Activated CD8-positive, alpha-beta T cell treated with anti-CD3 and anti-CD28 coated beads, Interleukin-2, amount 10 ng/mL, durations not matched to agents 7 days and 5 days (primary cell): ENCODE measurements at regions not wholly inside any gene's neighbourhood (a gene's known extent, or its start where the extent isn't known, plus 50 kb on each side); places are given as distances from the start of the nearest gene placed in this dataset.
A peak's percentile ranks its signal among the peaks of the same experiment; 100 is the strongest.

Source experiments
- ATAC-seq: fragments of 150-1000 bp; cut with Tn5 transposase; one replicate; pipeline ENCODE4 v1.10.0; 2021; ENCODE audit warnings: moderate library complexity
- CTCF ChIA-PET: fragments of 350-600 bp; sonication (Branson Sonifier 250); formaldehyde crosslinking; loops from one replicate; lab custom pipeline; 2021; ENCODE audit warnings: antibody characterized with exemption; lab: Charles Lee
- POLR2A ChIA-PET: fragments of 350-600 bp; sonication (Branson Sonifier 250); formaldehyde crosslinking; loops from one replicate; lab custom pipeline; 2021; ENCODE audit warnings: antibody characterized with exemption; lab: Charles Lee
- DNase-seq: peaks from one replicate; pipeline ENCODE4 v3.0.0-alpha.2; 2020
- H3K27ac Mint-ChIP-seq: one replicate; pipeline ENCODE4 v1.8.0; 2021; ENCODE audit warnings: mild to moderate bottlenecking, mixed read lengths
- H3K27me3 Mint-ChIP-seq: one replicate; pipeline ENCODE4 v1.8.0; 2021; ENCODE audit warnings: low read depth, mixed read lengths
- H3K36me3 Mint-ChIP-seq: one replicate; pipeline ENCODE4 v1.8.0; 2021; ENCODE audit warnings: low read depth, mixed read lengths
- H3K4me1 Mint-ChIP-seq: one replicate; pipeline ENCODE4 v1.8.0; 2021; ENCODE audit warnings: low read depth, mixed read lengths
- H3K4me3 Mint-ChIP-seq: one replicate; pipeline ENCODE4 v1.8.0; 2021; ENCODE audit warnings: mild to moderate bottlenecking, mixed read lengths
- H3K9me3 Mint-ChIP-seq: one replicate; pipeline ENCODE4 v1.8.0; 2022; ENCODE audit warnings: mixed read lengths; ENCODE audit not compliant: insufficient read depth

- ATAC-seq (no peak), DNase-seq (no peak)
- POLR2A ChIA-PET: no interaction called here
- Mint-ChIP-seq H3K27me3 (no peaks in the 10 kb centered on the region), H3K9me3 (no peaks in the 10 kb centered on the region), H3K4me1 (peaks cover 13% of the 10 kb centered on the region), H3K4me3 (no peak overlapping the region), H3K36me3 (no peaks in the 10 kb centered on the region), H3K27ac (no peak overlapping the region)
- CTCF ChIA-PET: no interaction called here
Observed at GRCh38 chr10:47243356-47243755, 56.6 kb upstream of the GDF10 start.

- Mint-ChIP-seq H3K27me3 (no peaks in the 10 kb centered on the region), H3K27ac (no peak overlapping the region), H3K4me1 (peaks cover 17% of the 10 kb centered on the region), H3K9me3 (no peaks in the 10 kb centered on the region), H3K4me3 (no peak overlapping the region), H3K36me3 (no peaks in the 10 kb centered on the region)
- no peak for DNase-seq
- ChIA-PET POLR2A (no interaction called here), CTCF (no interaction called here)
- ATAC-seq: no peak
Observed at GRCh38 chr10:47243791-47244190, 56.2 kb upstream of the GDF10 start.

DNA sequence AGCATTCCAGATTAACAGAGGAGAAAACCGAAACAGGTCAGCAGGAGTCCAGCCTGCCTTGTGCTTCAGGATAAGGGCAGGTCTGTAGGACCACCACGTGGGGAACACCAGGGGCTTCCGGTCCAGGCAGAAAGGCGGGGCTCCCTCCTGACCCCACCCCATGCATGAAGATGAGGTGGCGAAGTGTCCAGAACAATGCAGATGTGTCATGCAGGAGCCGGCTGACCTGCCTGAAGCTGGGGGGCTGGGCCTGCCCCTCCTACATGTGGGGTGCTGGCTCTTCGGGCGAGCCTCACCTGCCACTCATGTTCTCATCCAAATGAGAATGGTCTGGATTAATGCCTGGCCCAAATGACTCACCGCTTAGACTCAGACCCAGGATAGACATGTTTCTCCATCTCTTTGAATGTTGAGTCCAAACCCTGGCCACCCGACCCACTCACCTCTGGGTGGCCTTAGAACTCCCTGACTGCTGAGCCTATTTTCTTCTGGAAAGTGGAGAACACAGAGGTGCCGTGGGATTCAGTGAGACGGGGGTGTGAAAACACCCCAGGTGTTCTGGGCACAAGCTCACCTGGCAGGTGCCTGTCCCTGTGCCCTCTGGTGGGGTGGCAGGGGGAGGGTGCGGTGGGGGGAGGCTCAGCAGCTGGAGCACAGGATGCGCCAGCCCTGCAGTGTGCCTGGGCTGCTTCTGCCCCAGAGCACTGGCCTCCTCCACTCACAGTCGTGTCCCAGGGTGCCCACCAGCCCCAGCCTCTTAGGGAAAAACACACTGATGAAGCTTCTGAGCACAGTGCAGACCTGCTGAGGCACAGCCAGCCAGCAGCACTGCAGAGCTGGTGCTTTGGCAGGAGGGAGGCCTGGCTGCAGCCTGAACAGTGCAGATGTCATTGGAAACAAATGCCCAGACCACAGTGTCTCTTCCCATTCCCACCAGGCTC is 55.2 kb upstream of the GDF10 start:
- ATAC-seq (no peak), DNase-seq (no peak)
- CTCF ChIA-PET: no interaction called here
- Mint-ChIP-seq H3K36me3 (no peaks in the 10 kb centered on the region), H3K4me1 (peaks cover 15% of the 10 kb centered on the region), H3K9me3 (no peaks in the 10 kb centered on the region), H3K27ac (no peak overlapping the region), H3K4me3 (no peak overlapping the region), H3K27me3 (no peaks in the 10 kb centered on the region)
- POLR2A ChIA-PET: interaction anchor here (0.8 kb wide), 1 partner anchor 16 kb away, joined by 3 read pairs; no protein-coding TSS in a partner anchor

DNA sequence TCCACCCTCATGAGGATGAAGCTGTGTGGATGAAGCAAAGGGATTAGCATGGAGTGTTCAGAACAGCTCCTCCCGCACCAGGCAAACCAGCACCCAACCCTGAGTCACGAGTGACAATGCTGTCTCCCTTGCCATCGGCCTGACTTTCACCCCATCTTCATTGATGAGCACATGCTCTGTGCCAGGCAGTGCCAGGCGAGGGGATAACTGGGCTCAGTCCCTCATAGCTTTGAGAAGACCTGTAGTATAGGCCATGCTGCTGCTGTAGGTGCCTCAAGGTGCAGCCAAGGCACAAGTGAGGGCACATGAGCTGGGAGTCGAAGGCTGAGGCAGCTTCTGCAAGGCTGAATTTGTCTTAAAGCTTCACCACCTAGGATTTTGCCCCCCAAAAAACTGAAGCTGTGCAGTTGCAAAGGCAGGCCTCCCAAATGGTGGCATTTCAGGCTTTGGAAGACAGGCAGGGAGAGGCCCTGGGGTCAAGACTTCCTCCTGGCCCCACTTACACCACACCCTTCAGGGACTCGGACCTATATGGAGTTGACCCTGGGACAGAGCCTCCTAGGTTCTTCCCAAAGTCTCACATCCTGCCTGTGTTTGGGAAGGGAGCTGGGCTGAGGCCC is 54.2 kb upstream of the GDF10 start:
- ATAC-seq (no peak), DNase-seq (no peak)
- Mint-ChIP-seq H3K27me3 (no peaks in the 10 kb centered on the region), H3K27ac (no peak overlapping the region), H3K4me1 (peaks cover 14% of the 10 kb centered on the region), H3K4me3 (no peak overlapping the region), H3K36me3 (no peaks in the 10 kb centered on the region), H3K9me3 (no peaks in the 10 kb centered on the region)
- ChIA-PET CTCF (interaction anchor here (1.2 kb wide), 1 partner anchor 15 kb away, joined by 4 read pairs; no protein-coding TSS in a partner anchor), POLR2A (interaction anchor here (0.8 kb wide), 1 partner anchor 15 kb away, joined by 3 read pairs; no protein-coding TSS in a partner anchor)

GRCh38 chr10:47246406-47247147 is 53.4 kb upstream of the GDF10 start:
- H3K9me3 Mint-ChIP-seq: no peaks in the 10 kb centered on the region
- H3K4me1 Mint-ChIP-seq: peaks cover 18% of the 10 kb centered on the region
- H3K27me3 Mint-ChIP-seq: no peaks in the 10 kb centered on the region
- ChIA-PET POLR2A (no interaction called here), CTCF (interaction anchor here (1.2 kb wide), 1 partner anchor 14 kb away, joined by 4 read pairs; no protein-coding TSS in a partner anchor)
- DNase-seq (no peak), ATAC-seq (no peak)
- H3K4me3 Mint-ChIP-seq: no peak overlapping the region
- no peak overlapping the region for H3K27ac Mint-ChIP-seq
- no peaks in the 10 kb centered on the region for H3K36me3 Mint-ChIP-seq

DNA sequence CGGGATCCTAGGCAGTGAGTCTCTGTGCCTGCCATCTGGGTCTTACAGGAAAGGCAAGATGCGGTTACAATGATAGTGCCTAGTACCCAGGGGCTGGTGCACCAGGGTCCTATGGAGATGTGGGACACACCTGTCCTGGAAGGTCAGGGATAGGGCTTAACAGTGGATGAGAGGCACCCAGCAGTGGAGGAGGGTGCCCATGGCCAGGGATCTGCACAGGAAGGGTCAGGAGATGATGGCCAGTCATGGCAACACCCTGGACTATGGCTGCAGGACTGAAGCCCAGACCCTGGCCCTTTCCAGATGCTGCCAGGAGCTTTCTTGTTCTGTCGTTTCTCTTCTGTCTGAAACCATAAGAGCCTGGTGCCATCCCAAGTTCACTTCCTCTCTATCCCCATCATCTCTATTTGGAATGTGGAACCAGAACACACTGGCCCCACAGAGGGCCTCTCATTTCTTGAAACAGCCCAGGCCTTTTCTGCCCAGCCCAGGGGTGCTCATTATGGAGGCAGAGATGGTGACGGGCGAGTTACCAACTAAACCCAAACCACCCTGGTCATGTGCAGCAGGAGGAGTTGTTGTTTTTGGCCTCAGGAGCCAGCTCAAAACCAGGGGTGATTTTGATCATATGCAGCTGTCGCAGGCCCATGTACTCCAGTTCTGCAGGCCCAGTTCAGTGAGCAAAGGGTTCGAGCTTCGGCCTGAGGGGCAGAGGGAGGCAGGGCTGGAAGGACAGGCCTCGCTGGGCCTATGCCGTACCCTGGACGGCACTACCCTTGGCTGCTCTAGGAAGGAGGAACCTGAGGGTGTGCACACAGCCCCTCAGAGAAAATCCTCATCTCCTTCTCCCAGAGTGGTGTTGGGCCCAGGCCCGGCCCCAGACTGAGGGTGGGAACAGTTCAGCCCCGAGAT is 52.6 kb upstream of the GDF10 start:
- no peak for ATAC-seq
- Mint-ChIP-seq H3K9me3 (no peaks in the 10 kb centered on the region), H3K36me3 (no peaks in the 10 kb centered on the region), H3K4me1 (peaks cover 14% of the 10 kb centered on the region), H3K27me3 (no peaks in the 10 kb centered on the region), H3K4me3 (no peak overlapping the region), H3K27ac (no peak overlapping the region)
- ChIA-PET POLR2A (no interaction called here), CTCF (no interaction called here)
- no peak for DNase-seq

GRCh38 chr10:47248386-47249090 is 51.5 kb upstream of the GDF10 start:
- H3K4me1 Mint-ChIP-seq: peaks cover 10% of the 10 kb centered on the region
- H3K9me3 Mint-ChIP-seq: no peaks in the 10 kb centered on the region
- CTCF ChIA-PET: no interaction called here
- POLR2A ChIA-PET: no interaction called here
- H3K4me3 Mint-ChIP-seq: no peak overlapping the region
- no peak for DNase-seq
- ATAC-seq: no peak
- H3K27me3 Mint-ChIP-seq: no peaks in the 10 kb centered on the region
- peak overlapping the region; percentile 41 for H3K27ac Mint-ChIP-seq
- no peaks in the 10 kb centered on the region for H3K36me3 Mint-ChIP-seq

DNA sequence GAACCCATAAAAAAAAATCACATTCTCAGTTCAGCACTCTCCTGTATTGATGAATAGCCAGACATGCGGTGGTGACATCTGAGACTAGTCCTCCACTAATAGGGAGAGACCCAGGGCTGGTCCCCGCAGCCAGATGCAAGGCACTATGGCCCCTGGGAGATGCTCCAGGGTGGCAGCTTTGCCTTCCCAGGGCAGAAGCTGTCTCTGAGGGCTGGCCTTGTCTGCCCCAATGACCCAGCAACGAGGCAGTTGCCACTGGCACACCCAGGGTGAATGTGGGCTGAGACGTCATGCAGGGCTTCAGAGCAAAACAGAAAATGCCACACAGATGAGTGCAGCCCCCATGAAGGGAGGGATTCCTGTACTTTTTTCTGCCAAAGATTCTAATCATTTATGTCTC is 50.1 kb upstream of the GDF10 start:
- Mint-ChIP-seq H3K4me3 (no peak overlapping the region), H3K4me1 (peaks cover 12% of the 10 kb centered on the region), H3K9me3 (no peaks in the 10 kb centered on the region), H3K36me3 (no peaks in the 10 kb centered on the region), H3K27ac (no peak overlapping the region), H3K27me3 (no peaks in the 10 kb centered on the region)
- DNase-seq (no peak), ATAC-seq (no peak)
- ChIA-PET CTCF (interaction anchor here (1.9 kb wide), 1 partner anchor 62 kb away, joined by 6 read pairs; no protein-coding TSS in a partner anchor), POLR2A (no interaction called here)
